Erythroblast (primary cell): ENCODE measurements at regions not wholly inside any gene's neighbourhood (a gene's known extent, or its start where the extent isn't known, plus 50 kb on each side); places are given as distances from the start of the nearest gene placed in this dataset.
"Not testable (repeated sequence)": the region's sequence is repeated elsewhere in the genome, so short reads cannot be mapped to it uniquely, and the experiment has no call there.

Experiments
- DNase-seq, 2 experiments: peaks; one replicate each; lab custom pipeline; 2025; lab: John Stamatoyannopoulos, UW
- GATA1 ChIP-seq: IDR thresholded peaks from 2 replicates; pipeline ENCODE4 v1.6.1; 2011; ENCODE audit warnings: low read depth, mild to moderate bottlenecking, control low read depth, low read length, moderate library complexity
- POLR2A ChIP-seq: IDR thresholded peaks from 2 replicates; pipeline ENCODE4 v1.6.1; 2011; ENCODE audit warnings: mild to moderate bottlenecking, low read length

DNA sequence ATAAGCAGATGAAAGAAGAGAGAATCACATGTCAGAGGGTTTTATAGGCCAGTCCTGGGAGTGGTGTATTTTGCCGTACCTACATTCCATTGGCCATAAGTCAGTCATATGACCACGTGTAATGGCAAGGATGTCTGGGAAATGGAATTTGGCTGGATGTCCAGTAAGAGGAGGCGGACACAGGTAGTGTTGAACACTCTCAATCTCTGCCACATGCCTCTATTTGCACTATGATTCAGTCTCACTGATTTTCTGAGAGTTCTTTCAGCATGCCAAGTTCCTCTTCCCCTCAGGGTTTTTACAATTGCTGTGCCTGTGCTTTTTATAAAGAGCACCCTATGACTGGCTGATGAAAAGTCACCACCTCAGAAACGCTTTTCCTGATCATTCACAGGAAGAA, 164.2 kb upstream of the GPR101 start:
- no peak for TF ChIP-seq POLR2A
- no peak for TF ChIP-seq GATA1
- DNase-seq, result no peak

DNA sequence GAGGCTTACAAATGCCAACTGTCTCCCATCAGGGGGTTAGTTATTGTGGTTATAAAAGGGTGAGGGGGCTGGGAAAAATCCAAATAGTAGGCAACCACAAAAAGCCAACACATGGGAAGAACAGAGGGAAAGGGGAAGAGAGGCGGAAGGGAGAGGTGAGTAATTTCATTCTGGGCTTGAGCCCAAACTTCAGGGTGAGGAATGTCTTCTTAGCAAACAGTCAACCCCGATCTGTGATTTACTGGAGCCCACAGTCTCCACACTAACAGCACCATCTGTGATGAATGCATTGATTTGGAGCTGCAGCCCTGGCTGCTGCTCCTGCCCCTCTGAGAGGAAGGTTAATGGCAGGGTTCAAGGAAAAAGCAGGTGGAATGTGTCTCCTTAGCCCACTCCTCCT, 162.2 kb upstream of the GPR101 start:
- TF ChIP-seq GATA1 (no peak), POLR2A (no peak)
- no peak for DNase-seq

GRCh38 chrX:137195296-137195695, 161.5 kb upstream of the GPR101 start:
- no peak for DNase-seq
- no peak for TF ChIP-seq POLR2A
- no peak for TF ChIP-seq GATA1

- DNase-seq, result peak; percentile 10 to 29
- TF ChIP-seq GATA1, result no peak
- TF ChIP-seq POLR2A, result no peak
These were observed 160.4 kb upstream of the GPR101 start for GRCh38 chrX:137194164-137194563.

GRCh38 chrX:137187540-137187939, 153.7 kb upstream of the GPR101 start:
- no peak for TF ChIP-seq POLR2A
- no peak for TF ChIP-seq GATA1
- no peak for DNase-seq

DNA sequence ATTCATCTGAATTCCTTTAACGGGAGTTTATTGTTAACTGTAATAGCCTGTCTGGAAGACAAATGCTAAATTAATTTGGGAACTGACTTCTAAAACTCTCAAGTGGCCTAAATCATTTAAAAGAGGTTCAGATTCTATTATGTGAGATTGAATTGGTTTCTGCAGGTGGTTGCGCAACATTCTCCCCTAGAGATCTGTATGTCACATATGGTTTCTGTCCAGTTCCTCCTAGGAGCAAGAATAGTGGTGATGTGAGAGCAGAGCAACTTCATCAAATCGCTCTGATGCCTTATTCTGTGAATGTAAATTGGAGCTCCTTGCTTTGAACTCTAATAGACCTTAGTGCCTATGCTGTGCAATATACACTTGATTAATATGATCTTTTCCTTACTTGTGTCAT, 144.6 kb upstream of the GPR101 start:
- TF ChIP-seq GATA1 (no peak), POLR2A (no peak)
- no peak for DNase-seq

DNA sequence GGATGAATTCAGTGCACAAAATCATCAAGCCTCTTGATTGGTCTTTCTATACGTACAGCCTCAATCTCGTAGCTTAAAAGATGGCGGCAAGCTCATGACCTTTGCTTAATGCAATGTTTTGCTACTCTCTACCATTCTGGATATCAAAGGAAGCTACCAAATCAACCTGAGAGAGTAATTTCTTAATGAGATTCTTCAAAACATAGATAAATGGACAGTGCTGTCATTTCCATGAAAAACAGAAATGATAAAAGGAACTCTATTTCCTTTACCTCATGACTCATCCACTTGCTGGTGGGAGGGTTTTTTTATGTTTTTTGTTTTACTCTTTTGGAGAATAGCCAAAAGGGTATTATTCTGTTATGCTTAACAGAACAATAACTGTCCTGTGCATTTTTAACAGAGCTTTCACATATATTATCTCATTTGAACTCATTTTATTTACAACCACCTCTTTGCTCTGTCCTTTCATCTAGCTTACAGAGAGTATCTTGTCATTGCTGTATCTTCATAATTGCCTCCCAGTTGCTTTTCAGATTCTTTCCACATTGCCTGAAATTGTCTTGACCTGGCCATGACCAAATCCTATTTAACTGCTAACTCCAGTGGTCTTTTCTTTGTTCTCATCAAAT, 138.6 kb upstream of the GPR101 start:
- TF ChIP-seq GATA1, result no peak
- TF ChIP-seq POLR2A, result no peak
- DNase-seq, result no peak

DNA sequence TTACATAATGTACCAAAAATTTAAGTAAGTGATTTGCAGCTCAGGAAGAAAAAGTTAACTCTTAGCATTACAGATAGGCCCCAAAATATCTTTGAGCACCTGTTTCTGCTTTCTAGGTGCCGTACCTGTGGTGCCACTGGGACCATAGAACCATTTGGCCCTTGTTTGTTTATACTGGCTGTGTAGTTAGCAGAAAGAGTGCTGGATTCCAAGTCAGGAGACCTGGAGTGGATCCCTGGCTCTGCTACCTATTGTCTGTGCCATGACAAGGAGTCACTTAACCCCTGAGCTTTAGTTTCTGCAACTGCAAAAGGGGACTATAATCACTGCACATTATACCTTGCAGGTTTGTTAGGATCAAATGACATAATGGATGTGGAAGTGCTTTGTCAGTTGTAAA, 137.8 kb upstream of the GPR101 start:
- DNase-seq, result no peak
- TF ChIP-seq GATA1 (no peak), POLR2A (no peak)

DNA sequence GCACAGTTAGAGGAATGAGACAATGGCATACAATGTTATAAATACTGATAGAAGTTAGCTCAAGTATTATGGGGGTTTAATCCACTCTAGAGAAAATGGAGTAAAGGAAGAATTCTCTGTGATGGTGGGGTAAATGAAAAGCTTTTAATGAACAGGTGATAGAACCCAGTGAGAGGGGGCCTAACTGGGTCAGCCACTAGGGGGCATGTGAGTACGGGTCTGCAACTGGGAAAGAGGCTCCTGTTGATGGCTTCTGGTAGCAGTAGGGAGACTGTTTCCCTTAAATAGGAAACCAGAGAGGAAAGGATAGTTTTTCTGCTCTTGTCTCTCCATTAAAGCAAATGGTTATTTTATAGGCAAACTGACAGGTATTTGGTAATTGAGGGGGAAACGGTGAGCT, 132.8 kb upstream of the GPR101 start:
- no peak for TF ChIP-seq POLR2A
- no peak for TF ChIP-seq GATA1

DNA sequence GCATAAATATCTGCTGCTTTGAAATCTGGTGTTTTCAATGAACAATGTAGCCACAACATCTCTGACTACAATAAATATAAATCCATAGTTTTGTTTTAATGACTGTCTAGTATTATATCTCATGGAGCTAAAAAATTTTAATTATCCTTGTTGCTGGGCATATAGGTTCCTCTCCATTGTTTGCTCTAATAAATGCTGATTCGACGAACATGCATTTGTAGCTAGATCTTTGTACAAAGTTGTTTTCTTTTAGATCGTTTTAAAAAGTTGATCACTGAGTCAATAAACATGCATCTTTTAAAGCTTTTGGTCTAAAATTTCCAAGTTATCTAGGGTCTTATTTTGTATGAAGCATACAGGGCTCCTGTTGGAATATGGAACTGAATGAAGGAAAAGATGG, 130.5 kb upstream of the GPR101 start:
- no peak for TF ChIP-seq POLR2A
- TF ChIP-seq GATA1, result no peak

More for the DNA sequence above, 132.8 kb upstream of the GPR101 start:
- peak; percentile 0 to 30 for DNase-seq

GRCh38 chrX:137151403-137151802, 117.6 kb upstream of the GPR101 start:
- no peak for TF ChIP-seq POLR2A
- DNase-seq, result no peak

More for the DNA sequence above, 130.5 kb upstream of the GPR101 start:
- no peak for DNase-seq

DNA sequence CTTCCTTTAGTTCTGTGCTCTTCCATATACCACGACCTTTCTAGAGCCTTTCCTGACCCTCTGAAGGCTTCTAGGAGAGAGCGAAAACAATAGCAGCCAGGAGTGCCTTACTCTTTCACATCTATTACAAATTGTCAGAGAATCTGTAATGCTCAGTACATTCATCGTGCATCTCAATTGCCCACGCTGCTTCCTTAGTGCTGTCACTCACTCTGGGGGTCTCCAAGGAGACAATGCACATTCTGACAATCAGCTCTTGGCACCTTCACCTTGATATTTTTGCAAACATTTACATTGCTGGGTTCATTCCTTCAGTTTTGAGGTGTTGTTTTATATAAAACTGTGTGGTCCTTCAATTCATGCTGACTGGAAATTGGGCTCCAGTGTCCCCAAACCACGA, 110.1 kb upstream of the GPR101 start:
- DNase-seq, result no peak
- TF ChIP-seq POLR2A (no peak), GATA1 (no peak)

DNA sequence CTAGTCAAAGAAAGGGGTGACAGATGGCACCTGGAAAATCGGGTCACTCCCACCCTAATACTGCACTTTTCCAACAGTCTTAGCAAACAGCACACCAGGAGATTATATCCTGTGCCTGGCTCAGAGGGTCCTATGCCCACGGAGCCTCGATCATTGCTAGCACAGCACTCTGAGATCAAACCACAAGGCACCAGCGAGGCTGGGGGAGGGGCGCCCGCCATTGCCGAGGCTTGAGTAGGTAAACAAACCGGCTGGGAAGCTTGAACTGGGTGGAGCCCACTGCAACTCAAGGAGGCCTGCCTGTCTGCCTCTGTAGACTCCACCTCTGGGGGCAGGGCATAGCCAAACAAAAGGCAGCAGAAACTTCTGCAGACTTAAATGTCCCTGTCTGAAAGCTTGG, 88.9 kb upstream of the GPR101 start:
- not testable (repeated sequence) for DNase-seq

DNA sequence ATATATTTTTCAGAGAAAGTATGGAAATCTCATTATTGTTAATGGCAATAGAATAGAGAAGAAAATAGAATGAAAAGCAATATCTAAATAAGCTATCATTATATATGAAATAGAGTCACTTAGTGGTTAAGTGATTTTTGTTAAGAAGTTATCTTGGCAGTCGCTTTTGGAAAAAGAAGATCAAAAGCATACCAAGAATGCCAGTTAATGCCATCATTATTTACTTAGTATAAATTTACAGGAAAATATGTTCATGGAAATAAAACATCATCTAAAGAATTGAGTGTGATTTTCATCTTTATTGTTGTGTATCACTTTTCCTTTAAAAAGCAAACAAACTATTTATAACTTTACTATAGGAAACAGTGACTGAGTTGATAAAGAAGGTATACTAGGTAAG, 85.3 kb upstream of the GPR101 start:
- no peak for DNase-seq
- TF ChIP-seq POLR2A (no peak), GATA1 (no peak)

GRCh38 chrX:137118536-137118935, 84.7 kb upstream of the GPR101 start:
- DNase-seq, result no peak

More at GRCh38 chrX:137118536-137118935, 84.7 kb upstream of the GPR101 start:
- TF ChIP-seq POLR2A (no peak), GATA1 (no peak)
